ENCODE measurements at regions not wholly inside any gene's neighbourhood (a gene's known extent, or its start where the extent isn't known, plus 50 kb on each side); places are given as distances from the start of the nearest gene placed in this dataset.

DNA sequence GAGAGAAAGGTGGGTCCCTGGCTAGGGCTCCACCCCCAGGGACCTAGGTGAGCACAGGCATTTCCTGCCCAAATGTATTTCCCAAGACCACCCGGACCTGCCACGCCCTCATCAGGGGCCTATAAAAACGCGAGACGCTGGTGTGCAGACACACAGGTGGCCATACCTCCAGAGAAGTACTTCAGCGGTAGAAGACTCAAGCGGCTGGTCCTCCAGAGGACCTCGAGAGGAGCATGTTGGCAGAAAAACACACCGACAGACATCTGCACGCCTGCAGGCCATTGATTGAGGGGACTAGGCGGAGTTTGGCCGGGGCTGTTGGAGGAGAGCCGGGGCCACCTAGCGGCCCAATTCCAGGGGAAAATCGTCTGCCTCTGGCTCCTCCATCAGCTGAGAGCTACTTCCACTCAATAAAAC, 695.8 kb upstream of the MMS22L start:
- TF ChIP-seq CTCF (IDR thresholded peaks at IDR 0.05; ENCODE audit: insufficient read depth, low read length, poor library complexity, severe bottlenecking) (no peak), EZH2phosphoT487 (conservative IDR thresholded peaks at IDR 0.05; ENCODE audit: low read length) (no peak)
